Omental fat pad (tissue), 3 donors: ENCODE measurements at regions not wholly inside any gene's neighbourhood (a gene's known extent, or its start where the extent isn't known, plus 50 kb on each side); places are given as distances from the start of the nearest gene placed in this dataset.

Experiments used
- ATAC-seq: fragments of 150-250 bp; one replicate; pipeline ENCODE4 v1.9.1; 2016; ENCODE audit warnings: mild to moderate bottlenecking, moderate library complexity; ENCODE audit not compliant: low FRiP score
- DNase-seq: peaks from one replicate; pipeline ENCODE4 v3.0.0-alpha.2; 2019; ENCODE audit warnings: low spot score
- TF ChIP-seq, protein P1 (sequence below), 3 donors: fragments of 450-650 bp; IDR thresholded peaks; one replicate each; pipeline ENCODE4 v1.5.1; 2016 to 2017; ENCODE audit warnings: antibody characterized with exemption in 3 of 3, mild to moderate bottlenecking in 3 of 3, moderate library complexity in 2 of 3

- TF ChIP-seq, protein P1, sequence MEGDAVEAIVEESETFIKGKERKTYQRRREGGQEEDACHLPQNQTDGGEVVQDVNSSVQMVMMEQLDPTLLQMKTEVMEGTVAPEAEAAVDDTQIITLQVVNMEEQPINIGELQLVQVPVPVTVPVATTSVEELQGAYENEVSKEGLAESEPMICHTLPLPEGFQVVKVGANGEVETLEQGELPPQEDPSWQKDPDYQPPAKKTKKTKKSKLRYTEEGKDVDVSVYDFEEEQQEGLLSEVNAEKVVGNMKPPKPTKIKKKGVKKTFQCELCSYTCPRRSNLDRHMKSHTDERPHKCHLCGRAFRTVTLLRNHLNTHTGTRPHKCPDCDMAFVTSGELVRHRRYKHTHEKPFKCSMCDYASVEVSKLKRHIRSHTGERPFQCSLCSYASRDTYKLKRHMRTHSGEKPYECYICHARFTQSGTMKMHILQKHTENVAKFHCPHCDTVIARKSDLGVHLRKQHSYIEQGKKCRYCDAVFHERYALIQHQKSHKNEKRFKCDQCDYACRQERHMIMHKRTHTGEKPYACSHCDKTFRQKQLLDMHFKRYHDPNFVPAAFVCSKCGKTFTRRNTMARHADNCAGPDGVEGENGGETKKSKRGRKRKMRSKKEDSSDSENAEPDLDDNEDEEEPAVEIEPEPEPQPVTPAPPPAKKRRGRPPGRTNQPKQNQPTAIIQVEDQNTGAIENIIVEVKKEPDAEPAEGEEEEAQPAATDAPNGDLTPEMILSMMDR (IDR thresholded peaks at IDR 0.05), result no peak
- ATAC-seq, result no peak
- no peak for DNase-seq
These were observed 194.2 kb upstream of the NOCT start for GRCh38 chr4:138821331-138821730.

DNA sequence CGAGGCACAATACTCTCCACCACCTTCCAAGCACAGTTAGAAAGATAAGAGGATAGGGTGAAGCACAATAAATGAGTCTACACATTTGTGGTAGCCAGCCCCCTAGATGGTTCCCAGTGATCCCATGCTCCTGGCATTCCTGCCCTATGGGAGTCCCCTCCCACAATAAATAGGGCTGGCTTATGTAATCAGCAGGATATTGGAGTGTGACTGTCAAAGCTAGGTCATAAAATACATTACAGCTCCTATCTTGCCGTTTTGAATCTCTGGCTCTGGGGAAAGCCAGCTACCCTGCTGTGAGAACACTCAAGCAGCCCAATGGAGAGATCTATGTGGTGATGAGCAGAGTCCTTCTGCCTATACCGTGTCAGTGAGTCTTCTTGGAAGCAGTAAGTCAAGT lies 198.7 kb upstream of the NOCT start:
- TF ChIP-seq, protein P1 (IDR thresholded peaks at IDR 0.05), result no peak
- ATAC-seq, result no peak
- no peak for DNase-seq

GRCh38 chr4:138815811-138816210 lies 199.8 kb upstream of the NOCT start:
- ATAC-seq (no peak), DNase-seq (no peak)
- TF ChIP-seq, protein P1 (IDR thresholded peaks at IDR 0.05), result no peak

DNA sequence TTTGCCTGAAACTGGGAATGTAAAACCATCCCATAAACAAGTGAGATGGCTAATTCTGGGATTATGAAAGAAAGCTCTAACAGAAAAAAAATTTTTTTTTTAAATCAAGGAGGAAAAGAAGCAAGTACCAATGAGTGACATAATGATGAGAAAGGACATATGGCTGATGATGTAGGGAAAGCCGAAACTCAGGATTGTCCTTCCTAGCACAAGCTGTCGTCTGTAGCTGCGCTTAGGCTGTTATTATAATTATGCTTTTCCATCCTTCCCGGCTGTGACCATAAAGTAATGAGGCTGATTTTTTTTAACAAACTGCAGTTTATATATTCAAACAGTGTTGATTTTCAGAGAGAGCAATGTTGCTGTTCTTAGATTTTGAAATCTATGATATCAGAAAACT lies 209.8 kb upstream of the NOCT start:
- no peak for DNase-seq
- no peak for ATAC-seq
- TF ChIP-seq, protein P1 (IDR thresholded peaks at IDR 0.05), result no peak

- ATAC-seq (no peak), DNase-seq (no peak)
- TF ChIP-seq, protein P1 (IDR thresholded peaks at IDR 0.05), result no peak
These were observed 210.9 kb upstream of the NOCT start for GRCh38 chr4:138804711-138805110.

- ATAC-seq, result no peak
- DNase-seq, result no peak
- TF ChIP-seq, protein P1 (IDR thresholded peaks at IDR 0.05), result no peak
These were observed 212.5 kb upstream of the NOCT start for GRCh38 chr4:138803051-138803450.

GRCh38 chr4:138802499-138802898 lies 213.1 kb upstream of the NOCT start:
- ATAC-seq (no peak), DNase-seq (no peak)
- TF ChIP-seq, protein P1 (IDR thresholded peaks at IDR 0.05), result no peak
